ENCODE measurements at regions not wholly inside any gene's neighbourhood (a gene's known extent, or its start where the extent isn't known, plus 50 kb on each side); places are given as distances from the start of the nearest gene placed in this dataset.

DNA sequence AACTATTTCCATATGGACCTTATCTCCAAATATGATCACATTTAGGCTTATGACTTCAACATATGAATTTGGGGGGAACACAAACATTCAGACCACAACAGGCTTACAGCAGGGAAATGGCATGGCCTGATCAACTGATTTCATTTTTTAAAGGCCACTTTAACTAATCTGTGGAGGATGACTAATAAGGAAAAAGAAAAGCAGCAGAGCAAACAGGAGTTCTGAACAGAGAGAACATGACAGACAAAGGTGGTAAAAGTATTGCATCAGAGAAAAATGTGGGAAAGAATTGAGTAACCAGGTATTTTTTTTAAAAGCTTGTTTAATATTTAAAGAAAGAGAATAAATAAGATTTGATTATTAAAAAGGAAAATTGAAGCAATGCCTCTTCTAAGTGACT lies 366.1 kb upstream of the TMPO start:
- Histone ChIP-seq H3K4me1 (ENCODE audit: low read length) (no peaks in the 10 kb centered on the region), H3K4me3 (ENCODE audit: low read length) (no peak overlapping the region)
- no peak for DNase-seq

DNA sequence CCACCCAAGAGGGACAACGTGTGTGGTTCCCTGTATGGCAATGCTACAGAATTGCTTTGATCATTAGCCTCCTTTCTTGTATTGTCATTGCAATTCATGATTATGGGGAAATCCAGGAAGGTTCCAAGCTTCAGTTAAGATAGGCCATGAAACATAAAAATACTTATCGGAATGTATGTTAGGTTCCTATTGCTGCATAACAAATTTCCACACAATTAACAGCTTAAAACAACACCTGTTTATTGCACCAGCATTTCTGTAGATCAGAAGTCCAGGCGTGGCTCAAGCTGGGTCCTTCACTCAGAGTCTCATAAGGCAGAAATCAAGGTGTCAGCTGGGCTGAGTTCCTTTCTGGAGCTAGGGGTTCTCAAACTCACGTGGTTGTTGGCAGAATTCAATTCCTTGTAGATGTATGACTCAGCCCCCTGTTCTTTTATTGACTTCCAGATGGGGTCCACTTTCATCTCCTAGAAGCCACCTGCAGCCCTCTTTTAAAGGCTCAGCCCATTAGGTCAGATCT lies 365.6 kb upstream of the TMPO start:
- Histone ChIP-seq H4K20me1 (ENCODE audit: insufficient read depth, low read length) (no peaks in the 10 kb centered on the region), H3K79me2 (ENCODE audit: low read length) (no peaks in the 10 kb centered on the region), H3K9me3 (replicated peaks; ENCODE audit: insufficient read depth, low read length) (no peaks in the 10 kb centered on the region), H3K27me3 (replicated peaks; ENCODE audit: insufficient read depth, low read length) (no peaks in the 10 kb centered on the region), H3K4me3 (ENCODE audit: low read length) (no peak overlapping the region), H3F3A (ENCODE audit: insufficient read depth, low read length) (no peaks in the 10 kb centered on the region), H3K27ac (ENCODE audit: low read length) (no peak overlapping the region), H3K4me2 (ENCODE audit: low read depth, low read length) (no peak overlapping the region), H3K4me1 (ENCODE audit: low read length) (no peaks in the 10 kb centered on the region), H3K9me2 (replicated peaks; ENCODE audit: insufficient read depth, low read length) (no peaks in the 10 kb centered on the region), H3K9ac (ENCODE audit: low read length) (no peak overlapping the region), H2AFZ (ENCODE audit: low read length) (no peak overlapping the region), H3K36me3 (replicated peaks; ENCODE audit: insufficient read depth, low read length) (no peaks in the 10 kb centered on the region)
- no peak for TF ChIP-seq EZH2phosphoT487 (IDR thresholded peaks at IDR 0.05; ENCODE audit: low read length)
- no peak for TF ChIP-seq EZH2 (optimal IDR thresholded peaks at IDR 0.05; ENCODE audit: low read depth, low read length)
- TF ChIP-seq, protein P1, sequence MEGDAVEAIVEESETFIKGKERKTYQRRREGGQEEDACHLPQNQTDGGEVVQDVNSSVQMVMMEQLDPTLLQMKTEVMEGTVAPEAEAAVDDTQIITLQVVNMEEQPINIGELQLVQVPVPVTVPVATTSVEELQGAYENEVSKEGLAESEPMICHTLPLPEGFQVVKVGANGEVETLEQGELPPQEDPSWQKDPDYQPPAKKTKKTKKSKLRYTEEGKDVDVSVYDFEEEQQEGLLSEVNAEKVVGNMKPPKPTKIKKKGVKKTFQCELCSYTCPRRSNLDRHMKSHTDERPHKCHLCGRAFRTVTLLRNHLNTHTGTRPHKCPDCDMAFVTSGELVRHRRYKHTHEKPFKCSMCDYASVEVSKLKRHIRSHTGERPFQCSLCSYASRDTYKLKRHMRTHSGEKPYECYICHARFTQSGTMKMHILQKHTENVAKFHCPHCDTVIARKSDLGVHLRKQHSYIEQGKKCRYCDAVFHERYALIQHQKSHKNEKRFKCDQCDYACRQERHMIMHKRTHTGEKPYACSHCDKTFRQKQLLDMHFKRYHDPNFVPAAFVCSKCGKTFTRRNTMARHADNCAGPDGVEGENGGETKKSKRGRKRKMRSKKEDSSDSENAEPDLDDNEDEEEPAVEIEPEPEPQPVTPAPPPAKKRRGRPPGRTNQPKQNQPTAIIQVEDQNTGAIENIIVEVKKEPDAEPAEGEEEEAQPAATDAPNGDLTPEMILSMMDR (IDR thresholded peaks at IDR 0.05; ENCODE audit: low read length): no peak
- no peak for DNase-seq

More for the DNA sequence above, 366.1 kb upstream of the TMPO start:
- H3F3A ChIP-seq (ENCODE audit: insufficient read depth, low read length): no peaks in the 10 kb centered on the region
- H3K9me3 ChIP-seq (replicated peaks; ENCODE audit: insufficient read depth, low read length): no peaks in the 10 kb centered on the region
- H3K27ac ChIP-seq (ENCODE audit: low read length): no peak overlapping the region
- H3K4me2 ChIP-seq (ENCODE audit: low read depth, low read length): no peak overlapping the region
- TF ChIP-seq EZH2 (optimal IDR thresholded peaks at IDR 0.05; ENCODE audit: low read depth, low read length) (no peak), EZH2phosphoT487 (IDR thresholded peaks at IDR 0.05; ENCODE audit: low read length) (no peak)
- TF ChIP-seq, protein P1 (IDR thresholded peaks at IDR 0.05; ENCODE audit: low read length): no peak
- no peaks in the 10 kb centered on the region for H3K36me3 ChIP-seq (replicated peaks; ENCODE audit: insufficient read depth, low read length)
- no peaks in the 10 kb centered on the region for H3K27me3 ChIP-seq (replicated peaks; ENCODE audit: insufficient read depth, low read length)
- H3K9me2 ChIP-seq (replicated peaks; ENCODE audit: insufficient read depth, low read length): no peaks in the 10 kb centered on the region
- H2AFZ ChIP-seq (ENCODE audit: low read length): no peak overlapping the region
- H4K20me1 ChIP-seq (ENCODE audit: insufficient read depth, low read length): no peaks in the 10 kb centered on the region
- H3K79me2 ChIP-seq (ENCODE audit: low read length): no peaks in the 10 kb centered on the region
- no peak overlapping the region for H3K9ac ChIP-seq (ENCODE audit: low read length)

DNA sequence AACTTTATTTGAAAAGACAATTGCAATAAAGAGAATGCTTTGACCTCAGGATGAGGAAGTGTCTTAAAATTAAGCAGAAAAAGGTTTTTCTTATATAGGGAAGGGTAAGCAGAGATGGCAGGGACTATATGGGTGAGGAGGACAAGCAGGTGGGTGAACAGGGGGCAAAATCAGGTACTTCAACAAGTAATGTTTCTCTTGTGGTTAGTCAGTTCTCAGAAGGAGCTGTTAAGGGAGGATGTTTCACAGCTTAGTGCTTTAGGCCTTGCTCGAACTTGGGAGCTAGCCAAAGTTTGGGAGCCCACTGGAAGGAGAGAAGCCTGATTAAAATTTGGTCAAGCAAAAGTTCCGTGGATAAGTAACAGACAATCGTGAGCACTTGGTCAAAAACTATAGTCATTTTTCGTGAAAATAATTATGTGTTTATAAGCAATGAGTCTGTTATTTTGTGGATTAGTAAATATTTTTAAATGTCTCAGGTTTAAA lies 364.2 kb upstream of the TMPO start:
- H3F3A ChIP-seq (ENCODE audit: insufficient read depth, low read length): no peaks in the 10 kb centered on the region
- H3K9ac ChIP-seq (ENCODE audit: low read length): no peak overlapping the region
- H3K9me3 ChIP-seq (replicated peaks; ENCODE audit: insufficient read depth, low read length): no peaks in the 10 kb centered on the region
- H3K9me2 ChIP-seq (replicated peaks; ENCODE audit: insufficient read depth, low read length): no peaks in the 10 kb centered on the region
- no peak for DNase-seq
- no peaks in the 10 kb centered on the region for H3K36me3 ChIP-seq (replicated peaks; ENCODE audit: insufficient read depth, low read length)
- TF ChIP-seq, protein P1 (IDR thresholded peaks at IDR 0.05; ENCODE audit: low read length): no peak
- no peak for TF ChIP-seq EZH2 (optimal IDR thresholded peaks at IDR 0.05; ENCODE audit: low read depth, low read length)
- TF ChIP-seq EZH2phosphoT487 (IDR thresholded peaks at IDR 0.05; ENCODE audit: low read length): no peak
- no peaks in the 10 kb centered on the region for H3K27me3 ChIP-seq (replicated peaks; ENCODE audit: insufficient read depth, low read length)
- H3K4me2 ChIP-seq (ENCODE audit: low read depth, low read length): no peak overlapping the region
- H3K27ac ChIP-seq (ENCODE audit: low read length): no peak overlapping the region
- H4K20me1 ChIP-seq (ENCODE audit: insufficient read depth, low read length): no peaks in the 10 kb centered on the region
- H3K79me2 ChIP-seq (ENCODE audit: low read length): no peaks in the 10 kb centered on the region
- no peak overlapping the region for H2AFZ ChIP-seq (ENCODE audit: low read length)
- H3K4me1 ChIP-seq (ENCODE audit: low read length): no peaks in the 10 kb centered on the region
- H3K4me3 ChIP-seq (ENCODE audit: low read length): no peak overlapping the region
